HG02759 (cell line): ENCODE measurements at regions not wholly inside any gene's neighbourhood (a gene's known extent, or its start where the extent isn't known, plus 50 kb on each side); places are given as distances from the start of the nearest gene placed in this dataset.
"Not testable (repeated sequence)": the region's sequence is repeated elsewhere in the genome, so short reads cannot be mapped to it uniquely, and the experiment has no call there.

Experiments
- ATAC-seq: cut with Tn5 transposase; IDR thresholded peaks from one replicate; pipeline ENCODE4 v1.9.1; 2021; ENCODE audit warnings: mild to moderate bottlenecking, moderate library complexity; ENCODE audit not compliant: unreplicated experiment

DNA sequence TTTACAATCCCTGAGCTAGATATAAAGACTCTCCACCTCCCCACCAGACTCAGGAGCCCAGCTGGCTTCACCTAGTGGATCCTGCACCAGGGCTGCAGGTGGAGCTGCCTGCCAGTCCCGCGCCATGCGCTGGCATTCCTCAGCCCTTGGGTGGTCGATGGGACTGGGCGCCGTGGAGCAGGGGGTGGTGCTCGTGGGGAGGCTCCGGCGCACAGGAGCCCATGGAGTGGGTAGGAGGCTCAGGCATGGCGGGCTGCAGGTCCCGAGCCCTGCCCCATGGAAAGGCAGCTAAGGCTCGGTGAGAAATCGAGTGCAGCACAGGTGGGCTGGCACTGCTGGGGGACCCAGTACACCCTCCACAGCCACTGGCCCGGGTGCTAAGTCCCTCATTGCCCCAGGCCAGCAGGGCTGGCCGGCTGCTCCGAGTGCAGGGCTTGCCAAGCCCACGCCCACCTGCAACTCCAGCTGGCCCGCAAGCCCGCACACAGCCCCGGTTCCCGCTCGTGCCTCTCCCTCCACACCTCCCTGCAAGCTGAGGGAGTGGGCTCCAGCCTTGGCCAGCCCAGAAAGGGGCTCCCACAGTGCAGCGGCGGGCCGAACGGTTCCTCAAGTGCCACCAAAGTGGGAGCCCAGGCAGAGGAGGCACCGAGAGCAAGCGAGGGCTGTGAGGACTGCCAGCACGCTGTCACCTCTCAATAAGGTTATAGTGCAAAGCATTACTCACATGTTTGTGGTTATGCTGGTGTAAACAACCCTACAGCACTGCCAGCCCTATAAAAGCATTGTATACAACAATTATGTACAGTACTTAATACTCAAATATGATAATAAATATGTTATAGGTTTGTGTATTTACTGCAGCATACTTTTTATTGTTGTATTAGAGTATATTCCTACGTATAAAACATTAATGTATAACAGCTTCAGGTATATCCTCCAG lies 757.3 kb downstream of the SLC6A15 start:
- ATAC-seq = not testable (repeated sequence)

DNA sequence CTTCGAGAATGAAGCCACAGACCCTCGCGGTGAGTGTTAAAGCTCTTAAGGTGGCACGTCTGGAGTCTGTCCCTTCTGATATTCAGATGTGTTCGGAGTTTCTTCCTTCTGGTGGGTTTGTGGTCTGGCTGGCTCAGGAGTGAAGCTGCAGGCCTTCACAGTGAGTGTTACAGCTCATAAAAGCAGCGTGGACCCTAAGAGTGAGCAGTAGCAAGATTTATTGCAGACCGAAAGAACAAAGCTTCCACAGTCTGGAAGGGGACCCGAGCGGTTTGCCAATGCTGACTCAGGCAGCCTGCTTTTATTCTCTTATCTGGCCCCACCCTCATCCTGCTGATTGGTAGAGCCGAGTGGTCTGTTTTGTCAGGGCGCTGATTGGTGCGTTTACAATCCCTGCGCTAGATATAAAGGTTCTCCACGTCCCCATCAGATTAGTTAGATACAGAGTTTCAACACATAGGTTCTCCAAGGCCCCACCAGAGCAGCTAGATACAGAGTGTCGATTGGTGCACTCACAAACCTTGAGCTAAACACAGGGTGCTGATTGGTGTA lies 758.1 kb downstream of the SLC6A15 start:
- not testable (repeated sequence) for ATAC-seq

DNA sequence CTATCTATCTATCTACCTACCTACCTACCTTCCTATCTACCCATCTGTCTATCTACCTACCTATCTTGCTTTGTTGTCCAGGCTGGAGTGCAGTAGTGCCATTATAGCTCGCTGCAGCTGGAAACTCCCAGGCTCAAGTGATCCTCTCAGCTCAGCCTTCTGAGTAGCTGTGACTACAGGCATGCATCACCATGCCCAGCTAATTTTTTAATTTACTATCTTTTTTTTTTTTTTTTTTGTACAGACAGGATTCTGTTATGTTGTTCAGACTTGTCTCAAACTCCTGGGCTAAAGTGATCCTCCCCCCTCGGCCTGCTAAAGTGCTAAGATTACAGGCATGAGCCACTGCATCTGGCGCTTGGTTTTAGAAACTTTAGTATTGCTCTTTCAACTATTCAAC lies 762.4 kb downstream of the SLC6A15 start:
- ATAC-seq = no peak

DNA sequence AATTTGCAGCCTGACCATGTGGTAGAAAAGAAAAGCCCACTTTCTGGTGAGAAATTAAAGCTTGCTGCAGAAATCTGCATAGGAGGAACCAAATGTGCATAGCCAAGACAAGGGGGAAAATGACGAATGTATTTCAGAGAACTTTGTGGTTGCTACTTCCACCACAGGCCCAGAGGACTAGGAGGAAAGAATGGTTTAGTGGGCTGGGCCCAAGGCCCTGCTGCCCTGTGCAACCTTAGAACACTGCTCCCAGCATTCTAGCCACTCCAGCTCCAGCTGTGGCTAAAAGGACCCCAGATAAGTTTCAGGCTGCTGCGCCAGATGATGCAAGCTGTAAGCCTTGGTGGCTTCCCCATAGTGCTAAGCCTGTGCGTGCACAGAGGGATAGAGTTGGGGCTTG lies 764.3 kb downstream of the SLC6A15 start:
- no peak for ATAC-seq

DNA sequence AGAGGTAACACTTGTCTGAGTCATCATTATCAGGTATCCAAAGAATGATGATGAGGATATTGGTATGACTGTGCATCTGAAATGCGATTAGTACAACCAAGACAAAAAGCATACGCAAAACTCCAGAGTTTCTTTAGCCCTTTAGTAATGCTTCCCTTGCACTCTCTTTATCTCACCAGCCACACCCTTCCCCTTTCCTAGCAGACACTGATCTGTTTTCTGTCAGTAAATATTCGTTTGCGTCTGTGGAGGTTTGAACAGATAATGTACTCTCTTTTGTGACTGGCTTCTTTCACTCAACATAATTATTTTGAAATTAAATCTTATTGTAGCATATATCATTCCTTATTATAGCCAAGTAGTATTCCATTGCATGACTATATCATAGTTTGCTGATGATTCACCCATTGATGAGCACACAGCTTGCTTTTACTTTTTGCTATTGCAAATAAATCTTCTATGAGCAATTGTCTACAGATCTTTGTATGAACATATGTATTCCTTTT lies 775.7 kb downstream of the SLC6A15 start:
- ATAC-seq = no peak

DNA sequence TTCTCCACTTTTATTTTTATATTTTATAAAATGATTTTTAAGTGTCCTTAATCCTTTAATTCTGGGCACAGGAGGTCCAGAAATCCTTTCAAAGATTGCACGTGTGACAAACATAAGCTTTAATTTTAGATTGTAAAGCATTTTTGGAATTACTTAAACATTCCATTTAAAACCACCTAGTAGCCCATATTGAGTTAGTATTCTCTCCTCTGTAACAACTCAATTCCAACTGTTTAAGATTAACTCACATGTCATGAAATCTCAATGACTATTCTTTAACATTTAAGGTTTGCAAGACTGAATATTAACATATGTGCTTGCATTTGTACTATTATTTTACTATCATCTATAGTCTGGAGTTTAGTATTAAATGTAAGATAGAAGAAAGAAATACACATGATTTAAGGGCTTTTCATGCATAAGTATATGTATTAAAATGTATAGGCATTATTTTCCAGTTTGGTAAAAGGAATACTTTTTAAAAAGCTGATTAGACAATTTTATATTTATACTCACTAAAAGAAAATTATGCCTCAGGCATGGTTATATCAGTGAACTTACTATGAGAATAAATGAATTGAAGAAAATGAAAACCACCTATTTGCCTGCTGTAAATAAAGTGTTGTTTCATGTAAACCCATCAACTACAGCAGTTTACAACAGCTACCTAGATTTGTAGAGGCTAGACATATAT lies 776.9 kb downstream of the SLC6A15 start:
- no peak for ATAC-seq

DNA sequence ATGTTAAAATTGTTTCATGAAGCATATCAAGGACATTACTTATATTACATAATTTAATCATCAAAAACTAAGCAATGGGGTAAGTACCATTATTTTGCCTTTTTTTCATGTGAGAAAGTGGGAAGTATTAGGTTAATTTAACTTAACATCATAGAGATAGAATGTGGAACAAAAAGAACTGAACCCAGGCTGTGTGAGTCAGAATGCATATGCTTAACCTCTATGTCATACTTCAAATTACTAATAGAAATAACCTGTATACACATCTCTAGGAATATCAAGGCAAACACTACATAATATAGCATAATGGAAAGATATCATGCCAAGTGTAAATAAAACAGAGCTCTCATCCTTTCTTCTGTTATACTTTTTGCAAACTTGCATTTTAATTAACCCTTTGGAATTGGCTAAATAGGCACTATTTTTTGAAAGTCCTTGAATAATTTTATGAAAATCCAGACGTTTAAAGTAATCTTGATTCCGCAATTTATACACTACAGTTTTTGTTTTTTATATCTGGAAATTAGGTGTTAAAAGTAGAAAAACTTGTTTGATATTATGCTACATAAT lies 777.7 kb downstream of the SLC6A15 start:
- no peak for ATAC-seq

DNA sequence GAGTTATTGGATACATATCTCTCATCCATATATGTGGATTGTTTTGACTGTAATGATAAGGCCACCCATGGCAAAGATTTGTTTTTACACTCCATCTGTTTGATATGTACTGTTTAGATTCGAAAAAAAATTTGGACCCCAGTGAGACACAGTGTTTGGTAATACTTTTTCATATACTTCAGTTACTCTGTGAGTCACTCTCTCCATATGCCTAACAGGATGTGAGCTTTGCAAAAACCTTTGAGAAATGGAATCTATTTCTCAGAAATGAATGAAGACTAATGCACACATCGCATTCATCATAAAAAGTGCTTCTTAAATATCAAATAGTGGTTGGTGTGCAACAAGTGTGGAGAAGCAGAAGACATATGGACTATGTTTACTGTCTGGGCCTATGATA lies 781.5 kb downstream of the SLC6A15 start:
- no peak for ATAC-seq

DNA sequence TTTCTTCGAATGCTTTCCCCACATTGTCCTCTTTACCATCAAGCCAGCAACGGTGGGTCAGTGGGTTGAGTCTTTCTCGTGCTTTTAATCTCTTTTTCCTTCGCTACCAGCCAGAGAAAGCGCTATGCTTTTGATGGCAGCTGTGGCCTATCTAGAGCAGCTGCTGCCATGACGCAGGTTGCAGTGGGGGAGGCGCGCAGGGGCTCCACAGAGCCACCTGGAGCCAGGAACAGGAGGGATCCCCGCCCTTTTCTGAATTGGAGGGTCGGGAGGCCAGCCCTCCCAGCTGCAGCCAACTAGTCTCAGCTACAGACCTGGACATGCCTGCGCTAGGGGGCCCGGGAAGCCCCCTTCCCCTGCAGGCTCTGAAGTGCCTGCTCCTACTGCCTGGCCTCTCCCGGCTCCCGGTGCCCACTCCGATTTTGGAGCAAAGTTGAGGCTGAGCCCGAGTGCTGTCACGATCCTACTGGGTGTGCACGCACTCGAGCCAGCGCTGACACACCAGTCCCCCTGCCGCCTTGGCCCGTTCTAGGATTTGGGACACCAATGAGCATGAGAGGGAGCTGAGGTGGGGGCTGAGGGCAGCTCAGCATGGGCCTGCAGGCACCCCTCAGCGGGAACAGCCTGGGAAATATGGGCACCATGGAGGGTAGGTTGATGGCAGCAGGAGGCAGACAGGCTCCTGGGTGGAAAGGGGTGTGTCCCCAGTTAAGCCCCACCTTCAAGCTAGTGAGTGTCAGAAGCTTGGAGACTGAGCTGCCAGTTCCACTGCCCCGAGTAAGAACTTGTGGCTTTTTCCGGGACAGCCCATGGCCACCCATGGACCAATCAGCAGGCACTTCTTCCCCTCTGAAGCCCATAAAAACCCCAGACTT lies 784.2 kb downstream of the SLC6A15 start:
- ATAC-seq = no peak

DNA sequence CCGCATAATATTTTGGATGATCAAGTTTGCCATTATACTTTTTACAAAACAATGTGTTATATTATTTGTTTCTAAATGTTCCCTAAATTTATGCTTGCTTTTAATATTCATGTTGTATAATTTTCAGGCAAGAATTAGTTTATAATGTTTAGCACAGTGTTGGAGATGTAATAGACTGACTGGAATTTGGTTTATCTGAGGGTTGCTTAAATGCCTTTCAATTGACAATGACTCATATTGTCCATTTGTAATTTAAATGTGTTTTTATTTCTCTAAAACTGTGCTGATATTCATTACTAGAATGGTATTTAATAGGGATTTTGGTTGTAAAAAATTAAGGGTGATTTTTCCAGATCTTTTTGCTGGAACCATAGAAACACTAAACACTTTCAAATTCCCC lies 788.4 kb downstream of the SLC6A15 start:
- ATAC-seq = no peak

DNA sequence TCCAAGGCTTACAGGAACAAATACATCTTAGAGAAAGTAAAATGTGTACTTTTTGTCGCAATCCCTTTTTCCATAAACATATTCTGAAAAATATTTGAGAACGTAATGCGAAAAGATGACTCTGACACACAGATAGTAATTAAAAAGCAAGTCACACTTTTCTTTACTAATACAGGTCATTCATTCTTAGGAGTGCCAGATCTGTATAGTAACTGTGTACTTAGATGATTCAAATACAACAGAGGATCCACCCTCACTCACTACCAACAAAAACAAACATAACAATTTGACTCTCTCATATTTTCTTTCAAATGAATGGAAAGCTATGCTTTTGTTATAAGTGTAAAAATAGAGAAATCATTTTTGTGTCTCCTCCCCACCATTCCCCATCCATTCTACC lies 795.4 kb downstream of the SLC6A15 start:
- no peak for ATAC-seq

DNA sequence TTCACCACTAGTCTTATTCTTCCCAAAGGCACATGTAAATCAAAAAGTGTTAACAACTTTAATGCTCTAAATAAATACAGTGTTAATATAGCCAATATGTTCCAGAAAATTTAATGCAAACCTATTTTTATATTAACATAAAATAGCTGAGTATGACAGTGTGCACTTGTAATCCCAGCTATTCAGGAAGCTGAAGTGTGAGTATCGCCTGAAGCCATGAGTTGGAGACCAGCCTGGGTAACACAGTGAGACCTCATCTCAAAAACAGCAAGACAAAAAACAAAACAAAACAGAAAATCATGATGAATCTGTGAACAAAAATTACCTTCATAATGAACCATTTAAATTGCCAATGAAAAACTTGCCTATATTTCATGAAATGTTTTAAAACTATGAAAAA lies 798.9 kb downstream of the SLC6A15 start:
- ATAC-seq = no peak

DNA sequence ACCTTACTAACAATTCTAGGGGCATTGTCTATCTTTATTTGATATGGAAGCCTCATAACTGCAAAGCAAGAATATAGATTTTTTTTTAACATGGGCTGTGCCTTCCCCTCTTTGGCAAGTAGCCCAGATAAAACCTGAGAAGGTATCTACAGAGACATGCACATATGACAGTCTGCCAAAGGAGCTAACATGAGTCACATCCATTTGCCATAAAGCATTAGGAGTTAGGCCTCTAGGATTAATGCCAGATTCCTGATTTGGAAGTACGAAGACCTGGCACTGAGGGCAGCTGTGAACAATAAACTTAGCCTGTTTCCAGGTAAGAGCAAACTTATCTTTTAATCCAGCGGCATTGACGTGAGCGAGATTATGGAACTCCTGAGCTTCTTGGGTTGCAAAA lies 808.7 kb downstream of the SLC6A15 start:
- ATAC-seq = not testable (repeated sequence)

DNA sequence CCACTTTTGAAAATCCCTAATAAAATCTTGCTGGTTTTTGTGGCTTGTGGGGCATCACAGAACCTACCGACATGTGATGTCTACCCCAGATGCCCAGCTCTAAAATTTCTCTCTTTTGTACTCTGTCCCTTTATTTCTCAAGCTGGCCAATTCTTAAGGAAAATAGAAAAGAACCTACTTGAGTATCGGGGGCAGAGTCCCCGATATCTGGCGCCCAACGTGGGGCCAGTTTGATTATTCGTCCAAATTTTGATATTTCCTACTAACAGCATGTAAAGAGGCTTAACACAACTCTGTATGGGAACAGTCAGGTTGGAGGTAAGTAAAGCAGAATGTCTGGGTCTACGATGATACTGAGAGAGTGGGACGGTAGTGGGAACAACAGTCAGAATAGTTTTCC lies 810.6 kb downstream of the SLC6A15 start:
- not testable (repeated sequence) for ATAC-seq

DNA sequence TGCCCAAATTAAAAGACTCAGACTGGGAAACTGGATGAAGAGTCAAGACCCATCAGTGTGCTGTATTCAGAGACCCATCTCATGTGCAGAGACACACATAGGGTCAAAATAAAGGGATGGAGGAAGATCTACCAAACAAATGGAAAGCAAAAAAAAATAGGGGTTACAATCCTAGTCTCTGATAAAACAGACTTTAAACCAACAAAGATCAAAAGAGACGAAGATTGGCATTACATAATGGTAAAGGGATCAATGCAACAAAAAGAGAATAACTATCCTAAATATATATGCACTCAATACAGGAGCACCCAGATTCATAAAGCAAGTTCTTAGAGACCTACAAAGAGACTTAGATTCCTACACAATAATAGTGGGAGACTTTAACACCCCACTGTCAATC lies 813.0 kb downstream of the SLC6A15 start:
- not testable (repeated sequence) for ATAC-seq

DNA sequence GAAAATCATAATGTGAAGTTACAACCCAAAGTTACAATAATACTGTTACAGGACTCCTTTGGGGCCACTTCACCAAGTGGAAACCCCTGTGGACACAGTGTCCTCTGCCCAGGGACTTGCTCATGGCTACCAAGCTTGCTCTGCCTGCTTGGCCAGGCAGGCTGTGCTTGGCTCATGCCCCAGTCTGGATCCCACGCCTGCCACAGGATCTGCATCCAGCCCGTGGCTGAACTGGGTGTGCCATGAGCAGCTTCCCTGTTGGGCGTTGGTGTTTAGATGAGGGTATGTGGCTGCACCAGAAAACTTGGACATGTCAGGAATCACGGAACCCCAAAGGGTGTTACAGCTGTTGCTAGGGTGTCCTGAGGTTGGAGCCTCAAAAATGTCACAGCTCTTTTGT lies 820.9 kb downstream of the SLC6A15 start:
- no peak for ATAC-seq

DNA sequence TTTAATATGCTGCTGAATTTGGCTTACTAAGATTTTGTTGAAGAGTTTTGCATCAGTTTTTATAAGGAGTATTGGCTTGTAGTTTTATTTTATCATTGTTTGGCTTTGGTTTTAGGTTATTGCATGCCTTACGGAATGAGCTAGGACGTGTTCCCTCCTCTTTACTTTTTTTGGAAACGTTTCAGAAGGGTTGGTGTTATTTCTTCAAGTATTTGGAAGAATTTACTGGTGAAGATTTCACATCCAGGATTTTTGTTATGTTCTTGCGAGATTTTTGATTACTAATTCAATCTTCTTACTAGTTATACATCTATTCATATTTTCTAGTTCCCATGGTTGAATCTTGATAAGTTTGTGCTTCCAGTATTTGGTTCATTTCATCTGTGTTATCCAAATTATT lies 823.2 kb downstream of the SLC6A15 start:
- no peak for ATAC-seq

DNA sequence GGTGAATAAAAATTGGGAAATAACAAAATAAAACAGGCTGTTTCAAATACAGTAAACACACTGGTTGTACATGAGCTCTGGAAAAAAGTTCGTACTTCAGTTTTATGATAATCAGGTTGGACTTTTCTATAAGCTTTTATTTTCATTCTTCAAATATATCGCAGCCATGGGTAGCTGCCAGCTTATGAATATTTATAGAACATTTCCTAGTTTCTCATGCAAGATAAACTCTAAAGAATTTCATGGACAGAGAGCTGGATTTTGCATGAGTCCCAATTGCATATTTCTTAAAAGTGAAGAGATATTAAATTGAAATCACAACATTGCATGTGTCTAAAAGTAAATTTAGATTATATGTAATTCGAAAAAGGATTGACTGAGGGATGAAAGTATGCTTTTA lies 827.6 kb downstream of the SLC6A15 start:
- no peak for ATAC-seq

DNA sequence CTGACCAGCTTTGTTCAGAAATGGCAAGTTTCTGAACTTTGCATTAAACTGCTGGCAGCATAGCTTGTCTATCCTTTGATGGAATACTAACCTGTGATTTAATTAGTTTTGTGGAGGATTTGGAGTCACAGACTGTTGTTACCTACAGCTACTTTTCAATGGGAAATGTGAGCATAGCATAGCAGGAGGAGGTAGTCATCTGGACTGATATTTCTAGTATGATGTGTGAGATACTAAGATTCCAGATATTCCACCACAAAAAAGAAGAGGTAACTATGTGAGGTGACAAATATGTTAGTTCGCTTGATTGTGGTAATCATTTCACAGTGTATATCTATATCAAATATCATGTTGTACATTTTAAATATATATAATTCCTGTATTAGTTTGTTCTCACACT lies 833.0 kb downstream of the SLC6A15 start:
- no peak for ATAC-seq

DNA sequence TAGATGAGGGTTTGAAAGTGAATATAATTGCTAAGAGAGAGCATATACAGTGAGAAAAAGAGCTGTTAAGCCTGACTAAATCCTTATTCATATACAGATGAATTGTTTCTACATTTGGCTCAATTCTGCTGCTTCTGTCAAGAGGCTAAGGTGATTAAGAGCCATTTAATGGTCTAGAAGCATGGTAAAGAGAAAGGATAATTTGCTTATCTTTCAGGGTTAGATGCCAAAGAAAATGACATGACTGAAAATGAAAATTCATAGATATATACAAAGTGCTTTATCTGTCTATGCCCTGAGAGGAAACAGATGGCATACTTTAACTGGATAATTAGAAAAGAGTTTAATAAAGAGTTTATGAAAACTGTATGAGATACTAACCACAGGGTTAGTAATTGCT lies 834.9 kb downstream of the SLC6A15 start:
- no peak for ATAC-seq
